HG03520 (cell line): ENCODE measurements at regions not wholly inside any gene's neighbourhood (a gene's known extent, or its start where the extent isn't known, plus 50 kb on each side); places are given as distances from the start of the nearest gene placed in this dataset.

Source experiments
- ATAC-seq: cut with Tn5 transposase; IDR thresholded peaks from one replicate; pipeline ENCODE4 v1.9.1; 2021; ENCODE audit warnings: mild to moderate bottlenecking, moderate library complexity; ENCODE audit not compliant: unreplicated experiment

- no peak for ATAC-seq
Observed at GRCh38 chr5:1937590-1937989, 54.9 kb upstream of the IRX4 start.

GRCh38 chr5:1936901-1937300 lies 54.2 kb upstream of the IRX4 start:
- ATAC-seq = no peak

GRCh38 chr5:1936413-1936812 lies 53.7 kb upstream of the IRX4 start:
- no peak for ATAC-seq

- ATAC-seq = no peak
Observed at GRCh38 chr5:1934801-1935429, 52.2 kb upstream of the IRX4 start.

- ATAC-seq = no peak
Observed at GRCh38 chr5:1934056-1934394, 51.3 kb upstream of the IRX4 start.

- ATAC-seq = no peak
Observed at GRCh38 chr5:1933364-1934055, 50.8 kb upstream of the IRX4 start.
